ENCODE measurements at regions not wholly inside any gene's neighbourhood (a gene's known extent, or its start where the extent isn't known, plus 50 kb on each side); places are given as distances from the start of the nearest gene placed in this dataset.

DNA sequence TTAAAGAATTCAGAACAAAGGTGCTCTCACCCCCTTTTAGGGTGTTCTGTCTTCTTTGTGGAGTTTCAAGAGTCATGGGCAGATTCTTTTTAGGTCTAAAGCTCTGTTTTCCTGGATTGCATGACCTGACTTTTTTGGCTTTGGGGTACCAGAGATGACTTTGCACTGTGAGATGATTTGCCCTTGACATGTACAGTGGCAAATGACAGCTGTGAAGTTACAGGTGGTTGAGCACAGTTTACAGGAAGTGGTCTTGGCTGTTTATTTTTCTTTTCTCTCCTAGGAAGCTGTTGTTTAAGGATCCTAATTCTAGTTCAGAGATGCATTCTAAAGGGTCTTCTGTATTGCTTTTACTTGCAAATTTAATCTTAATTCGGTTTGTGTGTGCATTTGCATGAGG, 83.8 kb upstream of the METAP2 start:
- TF ChIP-seq EP300 (IDR thresholded peaks at IDR 0.05; ENCODE audit: borderline replicate concordance in 1 of 2, low read depth in 1 of 2, low read length in 1 of 2) (no peak), MEF2A (IDR thresholded peaks at IDR 0.05; ENCODE audit: borderline replicate concordance, low read depth) (no peak), REST (IDR thresholded peaks at IDR 0.05; ENCODE audit: low read depth, low read length) (no peak), POLR2AphosphoS5 (IDR thresholded peaks at IDR 0.05; ENCODE audit: low read depth, low read length) (no peak), RFX5 (IDR thresholded peaks at IDR 0.05; ENCODE audit: low read length) (no peak), EZH2phosphoT487 (IDR thresholded peaks at IDR 0.05; ENCODE audit: borderline replicate concordance, low read depth) (no peak), TCF12 (IDR thresholded peaks at IDR 0.05) (no peak), ZBTB33 (IDR thresholded peaks at IDR 0.05; ENCODE audit: borderline replicate concordance, low read depth) (no peak), ELF1 (IDR thresholded peaks at IDR 0.05) (no peak), MXI1 (IDR thresholded peaks at IDR 0.05; ENCODE audit: low read depth, low read length) (no peak), FOXM1 (IDR thresholded peaks at IDR 0.05; ENCODE audit: low read depth) (no peak), SMC3 (IDR thresholded peaks at IDR 0.05; ENCODE audit: low read depth, low read length) (no peak), CTCF (IDR thresholded peaks at IDR 0.05) (no peak), RCOR1 (IDR thresholded peaks at IDR 0.05; ENCODE audit: low read length) (no peak), GATA2 (CRISPR knock-in tag; IDR thresholded peaks at IDR 0.05) (no peak), NRF1 (IDR thresholded peaks at IDR 0.05; ENCODE audit: low read depth, low read length) (no peak), USF1 (IDR thresholded peaks at IDR 0.05; ENCODE audit: borderline replicate concordance, low read depth) (no peak)
- TF ChIP-seq, protein P1, sequence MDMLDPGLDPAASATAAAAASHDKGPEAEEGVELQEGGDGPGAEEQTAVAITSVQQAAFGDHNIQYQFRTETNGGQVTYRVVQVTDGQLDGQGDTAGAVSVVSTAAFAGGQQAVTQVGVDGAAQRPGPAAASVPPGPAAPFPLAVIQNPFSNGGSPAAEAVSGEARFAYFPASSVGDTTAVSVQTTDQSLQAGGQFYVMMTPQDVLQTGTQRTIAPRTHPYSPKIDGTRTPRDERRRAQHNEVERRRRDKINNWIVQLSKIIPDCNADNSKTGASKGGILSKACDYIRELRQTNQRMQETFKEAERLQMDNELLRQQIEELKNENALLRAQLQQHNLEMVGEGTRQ (IDR thresholded peaks at IDR 0.05; ENCODE audit: borderline replicate concordance, low read depth, low read length), result no peak
- 13% methylated on average over 1 of the region's 1 CpG for WGBS (ENCODE audit: low lambda C conversion rate)
- POLR2A ChIA-PET, result no interaction called here
- Histone ChIP-seq H3K9me3 (peaks cover 4% of the 10 kb centered on the region; the same call in 1 of the 2 replicates), H3K9me2 (no peaks in the 10 kb centered on the region), H3K27me3 (ENCODE audit: insufficient read depth) (no peaks in the 10 kb centered on the region), H3K4me3 (ENCODE audit: low read depth in 2 of 2, low read length in 1 of 2) (no peak overlapping the region), H3K27ac (ENCODE audit: low read depth in 2 of 2, low read length in 1 of 2) (no peak overlapping the region), H3K9ac (no peak overlapping the region), H3K4me2 (no peak overlapping the region), H3K4me1 (ENCODE audit: control insufficient read depth in 1 of 2, insufficient read depth in 2 of 2, low read depth in 1 of 2, low read length in 1 of 2) (no peaks in the 10 kb centered on the region), H3F3A (replicated peaks; ENCODE audit: insufficient read depth) (no peaks in the 10 kb centered on the region), H4K20me1 (ENCODE audit: insufficient read depth) (no peaks in the 10 kb centered on the region), H2AFZ (ENCODE audit: low read depth) (no peak overlapping the region), H3K79me2 (ENCODE audit: insufficient read depth) (no peaks in the 10 kb centered on the region), H3K36me3 (replicated peaks in 1 of 2; ENCODE audit: control insufficient read depth in 1 of 2, insufficient read depth in 2 of 2, low read length in 1 of 2) (no peaks in the 10 kb centered on the region)
- CTCF ChIA-PET, result no interaction called here
- DNase-seq, result no peak

All from SK-N-SH (cell line).